GM12874 (cell line): ENCODE measurements at regions not wholly inside any gene's neighbourhood (a gene's known extent, or its start where the extent isn't known, plus 50 kb on each side); places are given as distances from the start of the nearest gene placed in this dataset.
A peak's percentile ranks its signal among the peaks of the same experiment; 100 is the strongest.

Source experiments
- CTCF ChIP-seq: IDR thresholded peaks from 2 replicates; pipeline ENCODE4 v1.5.1; 2011; ENCODE audit warnings: low read depth, mild to moderate bottlenecking, control low read depth, low read length, moderate library complexity; ENCODE audit not compliant: insufficient read depth

- no peak for TF ChIP-seq CTCF
These were observed 107.7 kb downstream of the SMIM20 start for GRCh38 chr4:26021417-26022345.

- TF ChIP-seq CTCF, result no peak
These were observed 108.6 kb downstream of the SMIM20 start for GRCh38 chr4:26022346-26023202.

GRCh38 chr4:26023203-26023972, 109.4 kb downstream of the SMIM20 start:
- no peak for TF ChIP-seq CTCF

- TF ChIP-seq CTCF, result no peak
These were observed 110.1 kb downstream of the SMIM20 start for GRCh38 chr4:26024079-26024478.

GRCh38 chr4:26028133-26028792, 114.2 kb downstream of the SMIM20 start:
- TF ChIP-seq CTCF, result no peak

- peak; percentile 91 for TF ChIP-seq CTCF
These were observed 115.0 kb downstream of the SMIM20 start for GRCh38 chr4:26028793-26029567.
